ENCODE measurements at regions not wholly inside any gene's neighbourhood (a gene's known extent, or its start where the extent isn't known, plus 50 kb on each side); places are given as distances from the start of the nearest gene placed in this dataset.
A peak's percentile ranks its signal among the peaks of the same experiment; 100 is the strongest.
"Not testable (repeated sequence)": the region's sequence is repeated elsewhere in the genome, so short reads cannot be mapped to it uniquely, and the experiment has no call there.

DNA sequence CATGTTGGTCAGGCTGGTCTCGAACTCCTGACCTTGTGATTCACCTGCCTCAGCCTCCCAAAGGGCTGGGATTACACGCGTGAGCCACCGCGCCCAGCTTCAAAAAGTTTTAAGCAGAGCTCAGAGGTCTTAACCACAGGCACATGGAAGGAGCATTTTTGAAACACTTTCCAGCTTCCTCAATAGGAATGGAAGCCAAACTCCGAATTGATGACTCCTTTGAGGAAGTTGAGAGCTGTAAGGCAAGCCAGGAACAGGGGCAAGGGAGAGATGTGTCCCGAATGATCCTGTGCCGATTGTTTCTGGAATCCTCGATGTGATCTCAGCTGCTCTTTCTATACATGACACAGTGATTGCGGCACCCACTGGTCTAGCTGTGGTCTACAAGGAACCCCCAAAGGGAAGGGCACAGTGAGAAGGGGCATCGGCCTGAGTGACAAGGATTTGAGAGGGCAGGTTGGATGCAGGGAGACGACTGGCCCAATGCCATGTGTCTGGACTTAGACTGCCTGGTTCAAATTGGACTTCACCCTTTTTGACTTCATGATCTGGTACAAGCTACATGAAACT is 116.2 kb downstream of the ADRA2C start:
- DNase-seq, result not testable (repeated sequence)

DNA sequence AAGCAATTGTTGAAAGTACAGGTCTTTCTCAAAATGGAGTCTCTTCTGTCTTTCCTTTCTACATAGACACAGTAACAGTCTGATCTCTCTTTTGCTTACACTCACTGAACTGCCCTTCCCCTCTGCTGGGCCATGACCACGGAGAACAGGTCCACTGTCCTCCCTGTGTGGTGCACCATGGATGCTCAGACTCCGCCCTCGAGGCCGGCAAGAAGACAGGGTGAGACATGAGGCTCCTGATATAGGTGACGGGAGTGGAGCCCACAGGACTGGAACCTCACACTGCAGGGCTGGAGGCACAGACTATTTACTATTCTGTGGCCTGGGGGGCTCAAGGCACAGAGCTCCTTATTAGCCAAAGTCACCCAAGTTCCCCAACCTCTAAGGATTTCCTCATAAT is 118.1 kb downstream of the ADRA2C start:
- DNase-seq, result not testable (repeated sequence)

DNA sequence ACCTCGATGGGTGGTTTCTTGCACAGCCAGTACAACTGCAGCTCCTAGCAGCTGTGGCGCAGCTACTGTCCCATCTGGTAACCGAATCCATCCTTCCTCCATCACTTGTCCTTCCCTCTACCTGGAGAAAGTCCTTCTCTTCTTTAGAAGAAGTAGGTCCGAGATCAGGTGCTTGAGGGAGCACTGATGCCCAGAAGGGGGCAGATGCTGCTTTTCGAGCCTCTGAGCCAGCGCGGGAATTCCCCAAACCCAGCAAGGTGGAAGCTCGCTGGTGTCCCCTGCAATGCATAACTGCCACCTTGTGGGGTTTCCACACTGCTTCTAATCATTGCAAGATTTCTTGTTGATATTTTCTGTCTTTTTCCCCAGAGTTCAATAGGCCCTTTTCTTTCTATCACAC is 127.4 kb downstream of the ADRA2C start:
- DNase-seq, result peak in 1 of 2 donors; percentile 46

DNA sequence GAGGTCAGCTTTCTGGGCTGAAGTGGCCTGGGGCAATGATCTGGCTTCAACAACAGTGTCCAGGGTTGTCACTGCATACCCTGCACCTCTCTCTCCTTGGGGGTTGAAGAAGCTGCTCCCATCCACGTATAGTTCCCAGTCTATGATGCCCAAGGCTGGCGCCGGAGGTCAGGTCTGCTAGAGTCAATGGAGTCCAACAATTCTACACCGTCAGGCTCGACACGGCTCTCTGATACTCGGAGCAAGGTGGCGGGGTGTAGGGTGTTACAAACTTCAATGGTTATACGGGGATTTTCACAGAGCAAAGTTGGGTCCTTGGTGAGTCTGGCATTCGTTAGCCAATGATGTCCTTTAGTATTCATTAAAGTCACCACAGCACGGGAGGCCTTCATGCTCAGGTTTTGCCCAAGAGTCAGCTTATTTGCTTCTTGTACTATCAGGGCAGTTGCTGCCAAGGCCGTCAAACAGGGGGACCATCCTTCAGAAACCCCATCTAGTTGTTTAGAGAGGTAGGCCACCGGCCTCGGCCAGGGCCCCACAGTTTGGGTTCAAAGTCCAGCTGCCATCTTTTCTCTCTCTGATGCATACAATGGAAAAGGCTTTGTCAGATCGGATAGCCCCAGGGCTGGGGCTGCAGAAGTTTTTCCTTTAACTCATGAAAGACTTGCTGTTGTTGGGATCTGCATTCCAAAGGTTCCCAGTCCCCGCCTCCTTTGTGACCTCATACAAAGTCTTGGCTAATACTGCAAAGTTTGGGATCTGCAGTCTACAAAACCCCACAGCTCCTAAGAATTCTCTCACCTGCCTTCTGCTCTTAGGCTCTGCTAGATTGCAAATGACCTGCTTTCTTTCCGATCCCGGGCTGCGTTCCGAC is 128.1 kb downstream of the ADRA2C start:
- DNase-seq, result not testable (repeated sequence)

DNA sequence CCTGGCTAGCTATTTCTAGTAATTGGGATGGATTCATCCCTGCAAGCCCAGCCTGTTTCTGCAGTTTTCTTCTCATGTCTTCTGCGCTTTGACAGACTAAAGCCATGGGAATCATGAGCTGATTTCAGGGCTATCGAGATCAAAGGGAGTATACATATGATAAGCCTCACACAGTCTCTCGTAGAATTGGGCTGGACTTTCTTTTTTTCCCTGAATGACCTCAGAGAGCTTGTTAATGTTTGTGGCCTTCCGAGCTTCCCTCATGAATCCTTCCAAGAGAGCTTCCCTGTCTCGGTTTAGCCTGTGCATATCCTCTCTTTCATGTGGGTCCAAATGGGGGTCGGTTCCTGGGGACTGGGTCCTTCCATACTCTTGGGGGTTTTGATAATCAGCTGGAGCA is 130.3 kb downstream of the ADRA2C start:
- no peak for DNase-seq

DNA sequence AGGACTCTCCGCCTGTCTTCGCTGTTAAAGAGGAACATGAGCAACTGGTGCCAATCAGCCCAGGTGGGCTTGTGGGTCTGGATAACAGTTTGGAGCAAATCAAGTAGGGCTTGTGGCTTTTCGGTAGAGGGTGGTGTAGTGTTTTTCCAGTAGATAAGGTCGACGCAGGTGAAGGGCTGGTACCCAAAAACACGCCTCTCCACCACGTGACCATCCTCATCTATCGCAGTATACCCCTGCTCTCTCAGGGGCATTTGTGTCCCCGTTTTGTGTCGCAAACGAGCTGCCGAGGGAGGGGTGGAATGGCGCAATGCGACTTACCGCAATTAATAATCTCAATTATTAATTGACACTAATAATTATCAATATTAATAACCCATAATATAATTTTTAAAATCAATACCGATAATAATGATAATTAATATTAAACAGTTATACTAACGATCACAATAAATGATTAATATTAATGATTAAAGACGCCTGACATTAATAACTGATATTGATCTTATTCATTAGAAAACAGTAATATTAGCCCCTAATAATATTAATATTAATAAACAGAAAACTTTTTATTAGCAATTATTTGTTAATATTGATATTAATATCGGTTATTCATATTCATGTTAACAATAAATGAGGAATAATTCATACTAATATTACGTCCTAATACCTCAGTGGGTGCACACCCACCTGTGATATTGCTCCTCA is 130.8 kb downstream of the ADRA2C start:
- DNase-seq, result not testable (repeated sequence)

DNA sequence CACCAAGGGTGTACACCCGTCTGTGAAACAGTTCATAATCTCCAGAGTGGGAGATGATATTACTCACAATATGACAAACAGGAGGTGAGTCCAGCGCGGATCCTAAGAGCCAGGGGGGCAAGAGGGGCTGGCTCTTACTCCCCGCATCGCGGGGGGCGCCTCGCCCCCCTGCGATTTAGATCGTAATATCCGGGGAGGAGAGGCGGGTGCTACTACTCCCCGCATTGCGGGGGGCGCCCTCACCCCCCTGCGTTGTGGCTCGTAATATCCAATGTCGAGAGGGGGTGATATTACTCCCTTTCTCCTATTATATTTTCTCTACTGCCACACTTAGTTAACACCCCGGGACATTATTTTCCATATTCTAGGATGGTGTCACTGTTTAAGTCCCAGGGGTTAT is 131.9 kb downstream of the ADRA2C start:
- DNase-seq, result no peak

DNA sequence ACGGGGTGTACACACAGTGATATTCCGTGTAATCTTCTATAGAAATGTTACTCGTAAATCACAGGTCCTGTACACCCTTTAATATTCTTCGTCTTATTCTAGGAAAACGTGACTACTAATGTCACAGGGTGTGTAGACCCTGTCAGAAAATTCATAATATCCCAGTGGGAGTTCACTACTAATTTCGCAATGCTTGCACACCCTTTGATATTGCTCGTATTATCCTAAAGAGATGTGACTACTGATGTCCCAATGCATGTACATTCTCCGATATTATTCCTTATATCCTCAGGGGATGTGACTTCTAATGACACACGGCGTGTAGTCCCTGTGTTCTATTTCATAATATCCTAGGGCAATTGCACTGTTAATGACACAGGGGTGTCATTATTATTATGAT is 132.7 kb downstream of the ADRA2C start:
- not testable (repeated sequence) for DNase-seq

DNA sequence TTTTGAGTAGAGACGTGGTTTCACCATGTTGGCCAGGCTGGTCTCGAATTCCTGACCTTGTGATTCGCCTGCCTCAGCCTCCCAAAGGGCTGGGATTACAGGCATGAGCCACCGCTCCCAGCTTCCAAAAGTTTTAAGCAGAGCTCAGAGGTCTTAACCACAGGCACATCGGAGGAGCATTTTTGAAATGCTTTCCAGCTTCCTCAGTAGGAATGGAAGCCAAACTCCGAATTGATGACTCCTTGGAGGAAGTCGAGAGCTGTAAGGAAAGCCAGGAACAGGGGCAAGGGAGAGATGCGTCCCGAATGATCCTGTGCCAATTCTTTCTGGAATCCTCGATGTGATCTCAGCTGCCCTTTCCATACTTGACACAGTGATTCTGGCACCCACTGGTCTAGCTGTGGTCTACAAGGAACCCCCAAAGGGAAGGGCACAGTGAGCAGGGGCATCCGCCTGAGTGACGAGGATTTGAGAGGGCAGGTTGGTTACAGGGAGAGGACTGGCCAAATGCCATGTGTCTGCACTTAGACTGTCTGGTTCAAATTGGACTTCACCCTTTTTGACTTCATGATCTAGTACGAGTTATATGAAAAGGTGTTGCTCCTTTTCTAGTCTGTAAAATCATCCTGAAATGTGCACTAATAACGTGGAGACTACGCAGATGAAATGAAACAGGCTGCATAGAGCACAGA is 138.2 kb downstream of the ADRA2C start:
- not testable (repeated sequence) for DNase-seq

DNA sequence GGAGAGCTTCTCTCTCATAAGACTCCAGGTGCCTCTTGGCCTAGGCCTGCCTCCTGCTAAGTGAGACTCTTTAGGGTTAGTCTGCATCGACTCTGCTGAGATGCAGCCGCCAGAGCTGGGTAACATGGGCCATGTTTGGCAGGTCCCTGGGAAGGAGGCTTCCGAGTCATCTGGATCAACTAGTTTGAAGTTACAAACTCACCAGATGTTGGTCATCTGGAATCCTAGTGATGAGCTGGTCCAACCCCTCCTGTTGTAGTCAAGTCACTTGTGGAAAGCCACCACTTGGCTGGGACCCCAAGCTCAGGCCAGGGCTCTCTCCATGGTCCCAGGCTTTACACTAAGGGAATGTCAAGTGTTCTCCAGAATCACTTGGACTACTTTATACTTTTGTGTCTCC is 143.4 kb downstream of the ADRA2C start:
- not testable (repeated sequence) for DNase-seq

DNA sequence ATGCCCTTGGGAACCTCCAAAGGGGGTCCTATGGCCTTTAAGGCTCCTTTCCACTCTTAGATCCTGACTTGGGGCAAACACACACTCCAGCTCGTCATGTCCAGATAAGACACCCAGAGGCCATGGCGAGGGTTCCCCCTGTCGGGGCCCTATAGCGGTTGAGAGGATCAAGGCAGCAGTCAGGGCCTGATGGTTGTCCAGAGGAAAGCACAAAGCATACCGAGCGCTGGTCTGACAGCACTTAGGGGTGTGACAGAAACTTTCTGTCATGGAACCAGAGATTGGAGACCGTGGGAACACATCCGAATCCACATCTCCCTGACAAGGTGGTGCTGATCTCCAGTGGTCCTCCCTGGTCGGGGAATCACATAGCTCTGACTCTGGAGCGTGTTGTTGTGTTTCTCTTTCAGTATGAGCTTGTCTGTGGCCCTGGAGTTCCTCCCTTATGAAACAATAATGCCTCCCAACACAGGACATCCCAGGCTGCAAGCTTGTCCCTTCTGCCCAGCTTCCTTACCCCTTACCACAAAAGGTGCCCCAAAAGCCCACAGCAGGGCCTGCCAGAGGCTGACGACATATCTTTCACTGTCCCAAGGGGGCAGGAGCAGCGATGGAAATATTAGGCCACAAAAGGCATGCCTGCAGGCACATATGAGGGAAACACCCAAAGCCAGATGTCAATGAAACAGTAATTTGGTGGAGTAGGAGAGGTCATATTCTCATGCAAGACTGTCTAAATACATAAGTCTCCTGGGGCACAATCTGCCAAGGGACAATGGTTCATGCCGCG is 144.2 kb downstream of the ADRA2C start:
- not testable (repeated sequence) for DNase-seq

DNA sequence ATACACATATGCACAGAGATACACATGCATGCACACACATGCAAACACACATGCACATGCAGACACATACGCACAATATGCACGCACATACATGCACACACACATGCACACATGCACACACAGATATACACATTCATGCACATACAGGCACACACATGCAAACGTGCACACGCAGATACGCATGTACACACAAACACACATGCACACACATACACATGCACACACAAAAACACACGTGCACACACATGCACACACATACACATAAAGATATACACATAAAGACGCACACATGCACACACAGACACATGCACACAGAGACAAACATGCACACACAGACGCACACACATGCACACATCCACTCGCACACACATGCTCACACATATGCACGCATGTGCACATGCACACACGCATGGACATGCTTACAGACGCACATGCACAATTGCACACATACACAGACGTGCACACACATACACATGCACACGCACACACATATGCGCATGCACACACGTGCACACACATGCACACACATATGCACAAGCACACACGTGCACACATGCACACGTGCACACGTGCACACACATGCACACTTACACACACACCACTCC is 145.2 kb downstream of the ADRA2C start:
- no peak for DNase-seq

DNA sequence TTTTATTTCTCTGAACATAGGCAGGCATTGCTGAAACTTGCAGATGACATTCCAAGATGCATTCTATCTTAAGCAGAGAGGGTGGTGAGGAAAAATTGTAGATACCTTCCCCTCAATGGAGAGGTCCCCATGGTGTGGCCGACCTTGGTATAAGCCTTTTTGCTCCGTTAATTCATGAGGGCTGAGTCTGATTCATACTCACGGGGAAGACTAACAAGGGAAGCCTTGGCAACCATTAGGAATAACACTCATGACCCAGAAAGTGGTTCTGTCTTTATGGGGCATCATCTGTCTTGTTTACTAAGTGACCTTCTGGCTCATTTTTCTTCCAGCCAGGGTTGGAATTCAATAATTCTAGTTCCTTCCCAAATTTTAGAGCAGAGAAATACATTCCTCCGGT is 148.3 kb downstream of the ADRA2C start:
- not testable (repeated sequence) for DNase-seq

DNA sequence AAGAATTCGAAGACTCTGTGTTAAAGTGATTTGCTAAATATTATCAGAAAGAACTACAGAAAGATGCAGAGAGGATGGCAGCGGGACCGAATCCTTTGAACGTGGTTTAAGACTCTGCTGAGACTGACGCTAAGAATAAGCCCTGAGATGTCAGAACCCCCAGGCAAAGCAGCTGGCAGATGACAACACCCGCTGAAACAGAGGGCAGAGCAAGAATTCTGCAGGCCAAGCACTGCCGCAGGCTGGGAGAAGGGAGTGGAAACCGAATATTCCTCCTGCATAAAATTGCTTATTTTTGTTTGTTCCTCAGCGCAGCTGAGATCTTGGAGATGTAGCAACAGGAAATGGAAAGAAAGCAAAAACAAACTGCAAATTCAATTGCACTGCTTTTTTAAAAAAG is 153.3 kb downstream of the ADRA2C start:
- not testable (repeated sequence) for DNase-seq

DNA sequence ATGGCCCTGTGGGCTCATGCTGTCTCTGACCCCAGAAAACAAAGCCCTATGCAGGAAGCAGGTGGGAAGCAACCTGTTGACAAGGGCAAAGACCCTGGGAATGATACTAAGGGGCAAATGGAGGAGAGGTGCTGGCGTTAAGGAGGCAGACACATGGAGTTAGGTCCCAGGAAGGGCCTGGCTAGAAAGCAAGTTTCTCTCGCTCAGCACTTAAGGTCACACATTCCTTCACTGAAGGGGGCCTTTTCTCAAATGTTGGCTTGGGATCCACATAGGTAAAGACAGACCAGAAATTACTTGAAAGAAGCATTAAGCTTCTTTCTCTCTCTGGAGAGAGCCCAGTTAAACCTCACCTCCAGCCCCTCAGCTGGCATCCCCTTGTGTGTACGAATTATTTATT is 155.7 kb downstream of the ADRA2C start:
- not testable (repeated sequence) for DNase-seq

DNA sequence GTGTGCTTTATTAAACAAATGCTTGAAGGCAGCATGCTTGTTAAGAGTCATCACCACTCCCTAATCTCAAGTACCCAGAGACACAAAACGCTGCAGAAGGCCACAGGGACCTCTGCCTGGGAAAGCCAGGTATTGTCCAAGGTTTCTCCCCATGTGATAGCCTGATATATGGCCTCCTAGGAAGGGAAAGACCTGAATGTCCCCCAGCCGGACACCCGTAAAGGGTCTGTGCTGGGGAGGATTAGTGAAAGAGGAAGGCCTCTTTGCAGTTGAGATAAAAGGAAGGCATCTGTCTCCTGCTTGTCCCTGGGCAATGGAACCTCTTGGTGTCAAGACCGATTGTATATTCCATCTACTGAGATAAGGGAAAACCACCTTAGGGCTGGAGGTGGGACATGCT is 159.7 kb downstream of the ADRA2C start:
- not testable (repeated sequence) for DNase-seq

DNA sequence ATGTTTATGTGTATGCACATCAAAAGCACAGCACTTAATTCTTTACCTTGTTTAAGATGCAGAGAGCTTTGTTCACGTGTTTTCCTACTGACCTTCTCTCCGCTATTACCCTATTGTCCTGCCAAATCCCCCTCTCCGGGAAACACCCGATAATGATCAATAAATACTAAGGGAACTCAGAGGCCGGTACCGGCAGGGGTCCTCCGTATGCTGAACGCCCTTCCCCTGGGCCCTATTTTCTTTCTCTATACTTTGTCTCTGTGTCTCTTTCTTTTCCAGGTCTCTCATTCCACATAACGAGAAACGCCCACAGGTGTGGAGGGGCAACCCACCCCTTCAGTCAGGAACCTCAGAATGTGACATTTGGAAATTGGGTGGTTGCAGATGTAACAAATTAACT is 160.1 kb downstream of the ADRA2C start:
- not testable (repeated sequence) for DNase-seq

DNA sequence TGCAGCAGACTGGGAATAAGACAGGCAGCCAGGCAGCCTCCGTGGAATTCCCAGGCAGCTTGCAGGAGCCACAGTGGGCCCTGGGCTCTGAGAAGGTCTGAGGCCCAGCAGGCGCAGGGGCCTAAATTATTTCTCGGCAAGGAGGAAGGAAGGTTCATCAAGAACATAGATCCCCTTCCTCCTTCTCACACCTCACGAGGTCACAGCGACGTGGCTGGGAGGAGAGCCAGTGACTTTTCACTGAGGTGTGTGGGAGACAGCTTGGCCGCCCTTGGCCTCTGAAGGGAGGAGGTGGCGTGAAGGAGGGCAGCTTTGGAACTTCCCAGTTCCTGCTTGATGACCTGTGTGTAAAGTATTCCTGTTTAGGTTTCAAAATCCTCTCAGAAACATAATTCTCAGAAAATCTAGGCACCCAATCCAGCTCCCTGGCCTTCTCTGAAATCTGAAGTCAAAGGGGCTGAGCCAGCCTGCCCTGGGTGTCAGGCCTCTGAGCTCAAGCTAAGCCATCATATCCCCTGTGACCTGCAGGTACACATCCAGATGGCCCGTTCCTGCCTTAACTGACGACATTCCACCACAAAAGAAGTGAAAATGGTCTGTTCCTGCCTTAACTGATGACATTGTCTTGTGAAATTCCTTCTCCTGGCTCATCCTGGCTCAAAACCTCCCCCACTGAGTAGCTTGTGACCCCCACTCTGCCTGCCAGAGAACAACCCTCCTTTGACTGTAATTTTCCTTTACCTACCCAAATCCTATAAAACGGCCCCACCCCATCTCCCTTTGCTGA is 161.0 kb downstream of the ADRA2C start:
- not testable (repeated sequence) for DNase-seq

DNA sequence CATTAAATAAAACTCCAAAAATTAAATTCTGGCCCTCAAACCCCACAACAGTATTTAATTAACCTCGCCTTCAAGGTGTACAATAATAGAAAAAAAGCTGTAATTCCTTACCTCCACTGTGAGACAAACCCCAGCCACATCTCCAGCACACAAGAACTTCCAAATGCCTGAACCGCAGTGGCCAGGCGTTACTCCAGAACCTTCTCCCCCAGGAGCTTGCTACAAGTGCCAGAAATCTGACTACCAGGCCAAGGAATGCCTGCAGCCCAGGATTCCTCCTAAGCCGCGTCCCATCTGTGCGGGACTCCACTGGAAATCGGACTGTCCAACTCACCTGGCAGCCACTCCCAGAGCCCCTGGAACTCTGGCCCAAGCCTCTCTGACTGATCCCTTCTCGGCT is 163.2 kb downstream of the ADRA2C start:
- not testable (repeated sequence) for DNase-seq

DNA sequence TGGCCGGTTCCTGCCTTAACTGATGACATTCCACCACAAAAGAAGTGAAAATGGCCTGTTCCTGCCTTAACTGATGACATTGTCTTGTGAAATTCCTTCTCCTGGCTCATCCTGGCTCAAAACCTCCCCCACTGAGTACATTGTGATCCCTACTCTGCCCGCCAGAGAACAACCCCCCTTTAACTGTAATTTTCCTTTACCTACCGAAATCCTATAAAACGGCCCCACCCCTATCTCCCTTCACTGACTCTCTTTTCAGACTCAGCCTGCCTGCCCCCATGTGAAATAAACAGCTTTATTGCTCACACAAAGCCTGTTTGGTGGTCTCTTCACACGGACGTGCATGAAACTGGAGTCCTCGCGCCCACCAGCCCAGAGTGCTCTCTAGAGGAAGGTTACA is 166.5 kb downstream of the ADRA2C start:
- not testable (repeated sequence) for DNase-seq

DNA sequence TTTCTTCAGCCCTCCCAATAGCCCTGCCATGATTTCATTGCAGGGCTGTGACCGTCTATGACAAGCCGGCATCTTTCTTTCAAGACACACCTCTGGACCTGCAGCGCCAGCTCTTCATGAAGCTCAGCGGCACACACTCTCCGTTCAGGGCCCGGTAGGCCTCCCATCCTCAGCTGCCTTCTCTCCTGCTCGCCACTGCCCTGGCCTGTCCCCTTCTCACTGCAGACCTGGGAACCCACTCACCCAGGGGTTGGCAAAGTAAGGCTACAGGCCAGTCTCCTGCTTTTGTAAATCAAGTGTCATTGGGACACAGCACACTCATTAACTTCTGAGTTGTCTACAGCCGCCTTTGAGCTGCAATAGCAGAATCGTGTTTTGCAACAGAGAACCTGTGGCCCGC is 169.2 kb downstream of the ADRA2C start:
- not testable (repeated sequence) for DNase-seq
